Parathyroid adenoma (tissue), 2 donors: ENCODE measurements at regions not wholly inside any gene's neighbourhood (a gene's known extent, or its start where the extent isn't known, plus 50 kb on each side); places are given as distances from the start of the nearest gene placed in this dataset.

Experiments
- H2AFZ ChIP-seq: fragments of 300-600 bp; sonication (generic); one replicate; pipeline ENCODE4 v1.7.0; 2017; ENCODE audit warnings: antibody characterized with exemption, mild to moderate bottlenecking
- H3K27ac ChIP-seq: fragments of 300-600 bp; sonication (generic); one replicate; pipeline ENCODE4 v1.7.0; 2017
- H3K27me3 ChIP-seq: fragments of 300-600 bp; sonication (generic); one replicate; pipeline ENCODE4 v1.7.0; 2017; ENCODE audit warnings: low read length; ENCODE audit not compliant: control insufficient read depth, insufficient read depth
- H3K36me3 ChIP-seq: fragments of 300-600 bp; sonication (generic); one replicate; pipeline ENCODE4 v1.7.0; 2017; ENCODE audit warnings: low read length; ENCODE audit not compliant: control insufficient read depth, insufficient read depth
- H3K4me1 ChIP-seq: fragments of 300-600 bp; sonication (generic); one replicate; pipeline ENCODE4 v1.7.0; 2017; ENCODE audit warnings: control low read depth
- H3K4me2 ChIP-seq: fragments of 300-600 bp; sonication (generic); one replicate; pipeline ENCODE4 v1.7.0; 2017; ENCODE audit warnings: low read length
- H3K4me3 ChIP-seq: fragments of 300-600 bp; sonication (generic); one replicate; pipeline ENCODE4 v1.7.0; 2017; ENCODE audit warnings: low read depth, low read length
- H3K79me2 ChIP-seq: fragments of 300-600 bp; sonication (generic); one replicate; pipeline ENCODE4 v1.7.0; 2017; ENCODE audit warnings: control low read depth
- H3K9ac ChIP-seq: fragments of 300-600 bp; sonication (generic); one replicate; pipeline ENCODE4 v1.7.0; 2017; ENCODE audit warnings: mild to moderate bottlenecking
- H3K9me3 ChIP-seq: fragments of 300-600 bp; sonication (generic); one replicate; pipeline ENCODE4 v1.7.0; 2017; ENCODE audit warnings: low read length; ENCODE audit not compliant: control insufficient read depth
- TF ChIP-seq, protein P1 (sequence below): fragments of 300-600 bp; sonication (generic); IDR thresholded peaks from one replicate; pipeline ENCODE4 v1.7.0; 2017; ENCODE audit warnings: antibody characterized with exemption, mild to moderate bottlenecking
- donor health status: primary hyperparathyroidism.

DNA sequence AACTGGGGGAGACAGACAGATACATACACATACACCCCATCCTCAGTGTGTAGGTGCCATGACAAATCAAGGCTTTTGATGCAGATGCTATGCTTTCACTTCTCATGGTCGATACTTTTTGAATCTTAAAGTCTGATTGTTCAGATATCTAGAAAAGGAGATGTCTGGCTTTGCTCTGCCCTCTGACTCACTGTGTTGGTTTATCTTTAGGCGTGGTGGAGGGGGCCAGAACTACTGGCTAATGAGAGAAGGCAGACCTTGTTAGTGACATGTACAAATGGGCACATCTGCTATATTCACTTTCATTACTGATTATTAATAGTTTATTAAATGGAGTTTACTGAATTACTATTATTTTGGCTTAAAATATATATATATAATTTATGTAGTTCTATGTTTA is 444.3 kb upstream of the RGS6 start:
- H3K9ac ChIP-seq, result no peak overlapping the region
- no peaks in the 10 kb centered on the region for H3K4me1 ChIP-seq
- H3K9me3 ChIP-seq, result no peaks in the 10 kb centered on the region
- no peaks in the 10 kb centered on the region for H3K36me3 ChIP-seq
- H3K27me3 ChIP-seq, result no peaks in the 10 kb centered on the region
- peaks cover 2% of the 10 kb centered on the region for H3K79me2 ChIP-seq
- TF ChIP-seq, protein P1, sequence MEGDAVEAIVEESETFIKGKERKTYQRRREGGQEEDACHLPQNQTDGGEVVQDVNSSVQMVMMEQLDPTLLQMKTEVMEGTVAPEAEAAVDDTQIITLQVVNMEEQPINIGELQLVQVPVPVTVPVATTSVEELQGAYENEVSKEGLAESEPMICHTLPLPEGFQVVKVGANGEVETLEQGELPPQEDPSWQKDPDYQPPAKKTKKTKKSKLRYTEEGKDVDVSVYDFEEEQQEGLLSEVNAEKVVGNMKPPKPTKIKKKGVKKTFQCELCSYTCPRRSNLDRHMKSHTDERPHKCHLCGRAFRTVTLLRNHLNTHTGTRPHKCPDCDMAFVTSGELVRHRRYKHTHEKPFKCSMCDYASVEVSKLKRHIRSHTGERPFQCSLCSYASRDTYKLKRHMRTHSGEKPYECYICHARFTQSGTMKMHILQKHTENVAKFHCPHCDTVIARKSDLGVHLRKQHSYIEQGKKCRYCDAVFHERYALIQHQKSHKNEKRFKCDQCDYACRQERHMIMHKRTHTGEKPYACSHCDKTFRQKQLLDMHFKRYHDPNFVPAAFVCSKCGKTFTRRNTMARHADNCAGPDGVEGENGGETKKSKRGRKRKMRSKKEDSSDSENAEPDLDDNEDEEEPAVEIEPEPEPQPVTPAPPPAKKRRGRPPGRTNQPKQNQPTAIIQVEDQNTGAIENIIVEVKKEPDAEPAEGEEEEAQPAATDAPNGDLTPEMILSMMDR, result no peak
- H3K27ac ChIP-seq, result no peak overlapping the region
- H3K4me3 ChIP-seq, result no peak overlapping the region
- H2AFZ ChIP-seq, result no peak overlapping the region
- H3K4me2 ChIP-seq, result no peak overlapping the region

DNA sequence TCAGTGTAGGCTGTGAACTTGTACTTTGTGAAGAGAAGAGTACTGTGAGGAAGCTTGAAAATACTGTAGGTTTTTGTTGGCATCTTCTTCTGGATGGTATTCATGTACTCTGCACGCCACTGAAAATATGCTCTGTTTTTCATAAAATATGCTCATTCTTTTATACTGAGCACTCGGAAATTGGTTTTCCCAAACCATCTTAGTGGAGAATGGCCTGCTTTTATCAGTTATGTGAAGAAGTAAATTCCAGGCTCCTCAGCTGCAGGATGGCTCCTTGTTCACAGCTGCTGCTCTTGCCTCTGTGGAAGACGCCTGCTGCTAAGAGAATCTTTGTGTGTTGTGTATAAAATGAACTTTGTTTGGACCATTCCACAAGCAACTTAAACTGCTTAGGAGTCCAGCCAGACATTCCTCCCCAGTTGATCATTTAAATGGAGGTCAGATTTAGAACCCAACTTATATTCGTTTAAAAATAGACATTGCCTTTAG is 443.5 kb upstream of the RGS6 start:
- no peak overlapping the region for H3K4me3 ChIP-seq
- no peaks in the 10 kb centered on the region for H3K9me3 ChIP-seq
- H3K9ac ChIP-seq, result no peak overlapping the region
- no peaks in the 10 kb centered on the region for H3K4me1 ChIP-seq
- H3K4me2 ChIP-seq, result no peak overlapping the region
- H3K36me3 ChIP-seq, result no peaks in the 10 kb centered on the region
- no peak overlapping the region for H2AFZ ChIP-seq
- TF ChIP-seq, protein P1, result no peak
- no peaks in the 10 kb centered on the region for H3K27me3 ChIP-seq
- H3K79me2 ChIP-seq, result peaks cover 2% of the 10 kb centered on the region
- no peak overlapping the region for H3K27ac ChIP-seq

DNA sequence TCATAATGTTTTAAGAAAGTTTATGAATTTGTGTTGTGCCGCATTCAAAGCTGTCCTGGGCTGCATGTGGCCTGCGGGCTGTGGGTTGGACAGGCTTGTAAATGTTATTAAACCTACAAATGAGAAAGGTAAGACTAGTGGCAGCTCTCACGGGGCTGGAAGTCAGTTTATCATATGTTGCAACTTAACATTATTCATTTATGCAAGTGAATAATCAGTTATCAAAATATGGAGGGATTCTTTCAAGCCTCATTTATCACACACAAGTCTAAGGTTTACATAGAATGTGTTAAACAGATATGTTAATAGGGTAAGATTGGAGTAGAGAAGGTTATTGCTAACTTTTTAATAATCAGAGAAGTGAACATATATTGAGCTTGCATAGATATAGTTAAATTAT is 442.5 kb upstream of the RGS6 start:
- Histone ChIP-seq H3K9ac (no peak overlapping the region), H3K27ac (no peak overlapping the region), H2AFZ (no peak overlapping the region), H3K27me3 (no peaks in the 10 kb centered on the region), H3K4me2 (no peak overlapping the region), H3K9me3 (no peaks in the 10 kb centered on the region), H3K36me3 (no peaks in the 10 kb centered on the region), H3K4me3 (no peak overlapping the region), H3K4me1 (no peaks in the 10 kb centered on the region), H3K79me2 (peaks cover 2% of the 10 kb centered on the region)
- TF ChIP-seq, protein P1, result no peak

DNA sequence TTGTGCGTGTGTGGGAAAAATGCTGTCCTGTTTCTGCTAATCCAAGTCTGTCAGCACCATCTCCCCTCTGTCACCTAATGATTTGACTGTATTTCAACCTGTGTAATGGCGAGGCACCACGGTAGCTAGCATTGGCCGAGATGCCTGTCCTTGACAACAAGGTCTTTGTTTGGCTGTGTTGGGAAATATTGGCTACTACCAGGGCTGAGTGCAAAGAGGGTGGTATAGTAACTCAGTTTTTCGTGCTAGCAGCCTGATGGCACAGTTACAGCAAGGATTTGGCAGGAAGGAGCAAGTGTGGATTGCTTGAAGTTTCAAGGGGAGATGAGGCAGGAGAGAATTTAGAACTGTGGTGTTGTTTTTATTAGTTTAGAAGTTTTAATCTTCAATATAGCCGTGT is 440.3 kb upstream of the RGS6 start:
- no peaks in the 10 kb centered on the region for H3K36me3 ChIP-seq
- no peaks in the 10 kb centered on the region for H3K4me1 ChIP-seq
- H3K27ac ChIP-seq, result no peak overlapping the region
- TF ChIP-seq, protein P1, result no peak
- H2AFZ ChIP-seq, result no peak overlapping the region
- H3K79me2 ChIP-seq, result peaks cover 2% of the 10 kb centered on the region
- H3K4me3 ChIP-seq, result no peak overlapping the region
- H3K27me3 ChIP-seq, result no peaks in the 10 kb centered on the region
- no peak overlapping the region for H3K9ac ChIP-seq
- no peak overlapping the region for H3K4me2 ChIP-seq
- no peaks in the 10 kb centered on the region for H3K9me3 ChIP-seq

DNA sequence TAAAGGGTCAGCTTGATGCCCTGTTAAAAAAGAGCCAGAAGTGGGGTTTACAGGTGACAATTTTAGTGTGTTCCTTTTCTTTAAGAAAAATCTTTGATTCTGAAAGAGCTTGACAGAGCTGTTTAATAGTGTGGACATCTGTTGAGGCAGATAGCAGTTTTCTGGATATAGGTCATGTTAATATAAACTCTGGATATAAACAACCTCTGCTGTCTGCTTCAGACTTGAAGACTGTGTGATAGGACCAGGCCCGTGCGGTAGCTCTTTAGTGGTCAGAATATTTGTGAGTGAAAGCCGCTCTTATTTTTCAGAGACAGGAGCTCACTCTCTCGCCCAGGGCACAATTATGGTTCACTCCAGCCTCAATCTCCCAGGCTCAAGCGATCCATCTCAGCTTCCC is 439.9 kb upstream of the RGS6 start:
- H3K4me2 ChIP-seq, result no peak overlapping the region
- H3K27me3 ChIP-seq, result no peaks in the 10 kb centered on the region
- no peak overlapping the region for H3K4me3 ChIP-seq
- TF ChIP-seq, protein P1, result no peak
- peaks cover 2% of the 10 kb centered on the region for H3K79me2 ChIP-seq
- H3K9ac ChIP-seq, result no peak overlapping the region
- no peak overlapping the region for H3K27ac ChIP-seq
- H3K4me1 ChIP-seq, result no peaks in the 10 kb centered on the region
- no peak overlapping the region for H2AFZ ChIP-seq
- H3K36me3 ChIP-seq, result no peaks in the 10 kb centered on the region
- H3K9me3 ChIP-seq, result no peaks in the 10 kb centered on the region
